ENCODE measurements at regions not wholly inside any gene's neighbourhood (a gene's known extent, or its start where the extent isn't known, plus 50 kb on each side); places are given as distances from the start of the nearest gene placed in this dataset.
"Not testable (repeated sequence)": the region's sequence is repeated elsewhere in the genome, so short reads cannot be mapped to it uniquely, and the experiment has no call there.

- no peak for ATAC-seq (ENCODE audit: insufficient read depth, low FRiP score)
- TF ChIP-seq, protein P1, sequence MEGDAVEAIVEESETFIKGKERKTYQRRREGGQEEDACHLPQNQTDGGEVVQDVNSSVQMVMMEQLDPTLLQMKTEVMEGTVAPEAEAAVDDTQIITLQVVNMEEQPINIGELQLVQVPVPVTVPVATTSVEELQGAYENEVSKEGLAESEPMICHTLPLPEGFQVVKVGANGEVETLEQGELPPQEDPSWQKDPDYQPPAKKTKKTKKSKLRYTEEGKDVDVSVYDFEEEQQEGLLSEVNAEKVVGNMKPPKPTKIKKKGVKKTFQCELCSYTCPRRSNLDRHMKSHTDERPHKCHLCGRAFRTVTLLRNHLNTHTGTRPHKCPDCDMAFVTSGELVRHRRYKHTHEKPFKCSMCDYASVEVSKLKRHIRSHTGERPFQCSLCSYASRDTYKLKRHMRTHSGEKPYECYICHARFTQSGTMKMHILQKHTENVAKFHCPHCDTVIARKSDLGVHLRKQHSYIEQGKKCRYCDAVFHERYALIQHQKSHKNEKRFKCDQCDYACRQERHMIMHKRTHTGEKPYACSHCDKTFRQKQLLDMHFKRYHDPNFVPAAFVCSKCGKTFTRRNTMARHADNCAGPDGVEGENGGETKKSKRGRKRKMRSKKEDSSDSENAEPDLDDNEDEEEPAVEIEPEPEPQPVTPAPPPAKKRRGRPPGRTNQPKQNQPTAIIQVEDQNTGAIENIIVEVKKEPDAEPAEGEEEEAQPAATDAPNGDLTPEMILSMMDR (IDR thresholded peaks at IDR 0.05; ENCODE audit: control extremely low read depth, extremely low read depth), result no peak
- Histone ChIP-seq H3K4me3 (no peak overlapping the region), H3K4me1 (ENCODE audit: control insufficient read depth in 5 of 5, insufficient read depth in 5 of 5, low read length in 5 of 5) (no peaks in the 10 kb centered on the region), H3K9ac (ENCODE audit: insufficient read depth in 1 of 2, low read length in 2 of 2) (no peak overlapping the region), H3K27me3 (ENCODE audit: control insufficient read depth in 3 of 3, insufficient read depth in 3 of 3, low read length in 2 of 3) (no peaks in the 10 kb centered on the region), H3K27ac (ENCODE audit: low read depth in 1 of 2, low read length in 1 of 2) (no peak overlapping the region), H3K36me3 (ENCODE audit: control insufficient read depth in 4 of 4, insufficient read depth in 4 of 4, low read length in 4 of 4) (no peaks in the 10 kb centered on the region), H3K9me3 (ENCODE audit: control insufficient read depth in 4 of 4, insufficient read depth in 3 of 4, low read length in 3 of 4) (peaks cover 0 to 9% (median 1%) of the 10 kb centered on the region in 4 donors)
- 68 to 86% methylated on average over 3 of the region's 3 CpGs for WGBS, 2 donors
- DNase-seq, result no peak
Measured at GRCh38 chr14:106021832-106022231, 495.4 kb downstream of the TMEM121 start.

GRCh38 chr14:106022648-106023047, 496.3 kb downstream of the TMEM121 start:
- H3K9ac ChIP-seq (ENCODE audit: insufficient read depth in 1 of 2, low read length in 2 of 2); DNase-seq; H3K27ac ChIP-seq (ENCODE audit: low read depth in 1 of 2, low read length in 1 of 2); H3K36me3 ChIP-seq (ENCODE audit: control insufficient read depth in 4 of 4, insufficient read depth in 4 of 4, low read length in 4 of 4); H3K4me1 ChIP-seq (ENCODE audit: control insufficient read depth in 5 of 5, insufficient read depth in 5 of 5, low read length in 5 of 5); H3K9me3 ChIP-seq (ENCODE audit: control insufficient read depth in 4 of 4, insufficient read depth in 3 of 4, low read length in 3 of 4); H3K4me3 ChIP-seq; H3K27me3 ChIP-seq (ENCODE audit: control insufficient read depth in 3 of 3, insufficient read depth in 3 of 3, low read length in 2 of 3): not testable (repeated sequence)
- 24 to 47% methylated on average over 5 of the region's 5 CpGs for WGBS, 2 donors
- peak; percentile 34 for ATAC-seq (ENCODE audit: insufficient read depth, low FRiP score)

DNA sequence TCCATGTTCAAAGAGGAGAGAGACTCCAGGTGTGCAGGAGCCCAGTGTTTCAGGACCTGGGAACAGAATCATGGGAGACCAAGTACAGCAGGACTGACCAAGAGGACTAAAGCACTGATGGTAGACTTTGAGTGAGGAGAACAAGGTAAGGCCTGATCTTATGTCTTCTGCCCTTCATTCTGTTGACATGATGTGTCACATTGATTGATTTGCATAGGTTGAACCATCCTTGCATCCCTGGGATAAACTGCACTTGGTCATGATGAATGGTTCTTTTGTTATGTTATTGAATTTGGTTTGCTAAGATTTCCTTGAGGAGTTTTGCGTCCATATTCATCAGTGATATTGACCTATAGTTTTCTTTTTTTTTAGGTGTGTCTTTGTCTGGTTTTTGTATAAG, 497.0 kb downstream of the TMEM121 start:
- no peak overlapping the region for H3K27ac ChIP-seq (ENCODE audit: low read depth in 1 of 2, low read length in 1 of 2)
- no peaks in the 10 kb centered on the region for H3K27me3 ChIP-seq (ENCODE audit: control insufficient read depth in 3 of 3, insufficient read depth in 3 of 3, low read length in 2 of 3)
- no peak overlapping the region for H3K4me3 ChIP-seq
- ATAC-seq (ENCODE audit: insufficient read depth, low FRiP score) (no peak), DNase-seq (no peak)
- TF ChIP-seq, protein P1 (IDR thresholded peaks at IDR 0.05; ENCODE audit: control extremely low read depth, extremely low read depth), result no peak
- H3K9me3 ChIP-seq (ENCODE audit: control insufficient read depth in 4 of 4, insufficient read depth in 3 of 4, low read length in 3 of 4), result peaks cover 0 to 9% (median 1%) of the 10 kb centered on the region in 4 donors
- H3K4me1 ChIP-seq (ENCODE audit: control insufficient read depth in 5 of 5, insufficient read depth in 5 of 5, low read length in 5 of 5), result no peaks in the 10 kb centered on the region
- 93 to 95% methylated on average over 1 of the region's 1 CpG for WGBS, 2 donors
- H3K36me3 ChIP-seq (ENCODE audit: control insufficient read depth in 4 of 4, insufficient read depth in 4 of 4, low read length in 4 of 4), result no peaks in the 10 kb centered on the region
- no peak overlapping the region for H3K9ac ChIP-seq (ENCODE audit: insufficient read depth in 1 of 2, low read length in 2 of 2)

DNA sequence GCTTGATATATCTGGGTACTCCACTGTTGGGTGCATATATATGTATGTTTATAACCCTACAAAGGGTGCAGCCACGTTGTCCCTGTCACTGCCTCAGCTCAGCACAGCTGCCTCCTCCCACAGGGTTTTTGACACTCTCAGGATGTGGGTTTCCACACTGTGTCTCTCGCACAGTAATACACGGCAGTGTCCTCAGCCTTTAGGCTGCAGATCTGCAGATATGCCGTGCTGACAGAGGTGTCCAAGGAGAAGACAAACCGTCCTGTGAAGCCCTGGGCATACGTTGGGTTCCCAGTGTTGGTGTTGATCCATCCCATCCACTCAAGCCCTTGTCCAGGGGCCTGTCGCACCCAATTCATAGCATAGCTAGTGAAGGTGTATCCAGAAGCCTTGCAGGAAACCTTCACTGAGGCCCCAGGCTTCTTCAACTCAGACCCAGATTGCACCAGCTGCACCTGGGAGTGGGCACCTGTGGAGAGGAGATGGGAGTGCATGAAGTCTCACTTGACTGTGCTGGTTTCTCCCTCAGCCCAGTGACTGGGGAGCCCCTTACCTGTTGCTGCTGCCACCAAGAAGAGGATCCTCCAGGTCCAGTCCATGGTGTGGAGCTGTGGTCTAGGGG, 498.7 kb downstream of the TMEM121 start:
- H3K9me3 ChIP-seq (ENCODE audit: control insufficient read depth in 4 of 4, insufficient read depth in 3 of 4, low read length in 3 of 4), result peaks cover 0 to 16% (median 1%) of the 10 kb centered on the region in 4 donors
- WGBS, 2 donors, result 50 to 53% methylated on average over 7 of the region's 7 CpGs
- no peak for DNase-seq
- no peaks in the 10 kb centered on the region for H3K27me3 ChIP-seq (ENCODE audit: control insufficient read depth in 3 of 3, insufficient read depth in 3 of 3, low read length in 2 of 3)
- no peak for ATAC-seq (ENCODE audit: insufficient read depth, low FRiP score)
- TF ChIP-seq, protein P1 (IDR thresholded peaks at IDR 0.05; ENCODE audit: control extremely low read depth, extremely low read depth), result no peak
- no peak overlapping the region for H3K27ac ChIP-seq (ENCODE audit: low read depth in 1 of 2, low read length in 1 of 2)
- no peaks in the 10 kb centered on the region for H3K4me1 ChIP-seq (ENCODE audit: control insufficient read depth in 5 of 5, insufficient read depth in 5 of 5, low read length in 5 of 5)
- H3K4me3 ChIP-seq, result no peak overlapping the region
- no peaks in the 10 kb centered on the region for H3K36me3 ChIP-seq (ENCODE audit: control insufficient read depth in 4 of 4, insufficient read depth in 4 of 4, low read length in 4 of 4)
- no peak overlapping the region for H3K9ac ChIP-seq (ENCODE audit: insufficient read depth in 1 of 2, low read length in 2 of 2)
